Middle frontal gyrus (tissue), 1 donor: ENCODE measurements at regions not wholly inside any gene's neighbourhood (a gene's known extent, or its start where the extent isn't known, plus 50 kb on each side); places are given as distances from the start of the nearest gene placed in this dataset.

Experiments
- DNase-seq: peaks from one replicate; pipeline ENCODE4 v3.0.0-alpha.2; 2015; ENCODE audit warnings: low spot score; ENCODE audit errors: extremely low spot score

DNA sequence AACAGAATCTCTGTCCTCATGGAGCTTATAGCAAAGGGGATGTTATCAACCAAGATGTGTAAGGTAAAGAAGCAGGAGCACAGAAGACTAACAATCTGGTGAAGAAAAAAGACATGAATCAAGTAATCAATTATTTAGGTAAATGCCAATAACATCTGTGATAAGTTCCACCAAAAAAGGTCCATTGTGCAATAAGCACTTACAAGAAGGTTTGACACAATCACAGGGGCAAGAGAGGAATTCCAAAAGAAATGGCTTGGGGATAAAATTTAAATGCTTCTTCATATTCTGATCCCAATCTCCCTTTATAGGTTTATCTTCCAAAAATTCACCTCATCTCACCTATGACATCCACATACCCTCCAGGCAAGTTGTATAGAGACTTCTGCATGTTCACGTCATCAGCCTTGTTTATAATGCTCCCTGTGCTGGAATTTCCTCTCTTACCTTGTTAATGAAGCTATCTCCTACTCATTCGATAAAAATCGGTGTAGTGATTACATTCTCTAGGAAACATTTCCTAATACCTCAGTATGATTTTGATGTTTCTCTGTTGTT, 53.6 kb upstream of the DPT start:
- DNase-seq: no peak

DNA sequence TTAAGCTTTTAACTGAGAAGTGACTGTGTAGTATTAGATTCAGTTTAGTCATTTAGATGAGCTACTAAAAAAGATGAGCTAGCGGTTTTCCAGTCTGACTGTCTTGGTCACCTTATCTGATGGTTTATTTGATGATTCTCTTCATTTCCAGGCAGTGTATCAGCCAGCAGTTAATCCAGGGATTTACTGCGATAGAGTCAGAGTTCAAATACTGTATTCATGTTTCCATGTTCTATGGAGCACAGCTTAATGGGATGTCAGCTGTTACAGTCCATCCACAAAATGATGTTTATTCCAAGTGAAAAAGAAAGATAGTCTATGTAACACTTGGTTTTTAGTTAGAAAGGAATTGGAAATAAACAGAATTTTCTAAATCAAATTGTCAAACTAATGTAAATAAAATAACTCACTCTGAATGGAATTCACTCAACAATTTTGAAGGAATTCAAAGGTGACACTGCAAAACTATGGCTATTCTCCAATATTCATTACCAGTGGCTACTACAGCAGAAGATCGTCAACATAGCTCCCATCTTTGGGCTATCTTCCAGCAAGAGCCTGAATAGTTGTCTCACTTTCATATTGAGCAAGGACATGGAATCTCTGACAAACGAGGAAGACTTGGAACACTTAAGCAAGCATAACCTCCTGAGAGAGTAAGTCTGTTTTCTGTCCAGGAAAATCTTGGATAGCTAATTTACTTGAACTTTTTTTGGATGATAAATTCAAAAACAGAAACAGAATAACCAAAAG, 54.6 kb upstream of the DPT start:
- DNase-seq: no peak

DNA sequence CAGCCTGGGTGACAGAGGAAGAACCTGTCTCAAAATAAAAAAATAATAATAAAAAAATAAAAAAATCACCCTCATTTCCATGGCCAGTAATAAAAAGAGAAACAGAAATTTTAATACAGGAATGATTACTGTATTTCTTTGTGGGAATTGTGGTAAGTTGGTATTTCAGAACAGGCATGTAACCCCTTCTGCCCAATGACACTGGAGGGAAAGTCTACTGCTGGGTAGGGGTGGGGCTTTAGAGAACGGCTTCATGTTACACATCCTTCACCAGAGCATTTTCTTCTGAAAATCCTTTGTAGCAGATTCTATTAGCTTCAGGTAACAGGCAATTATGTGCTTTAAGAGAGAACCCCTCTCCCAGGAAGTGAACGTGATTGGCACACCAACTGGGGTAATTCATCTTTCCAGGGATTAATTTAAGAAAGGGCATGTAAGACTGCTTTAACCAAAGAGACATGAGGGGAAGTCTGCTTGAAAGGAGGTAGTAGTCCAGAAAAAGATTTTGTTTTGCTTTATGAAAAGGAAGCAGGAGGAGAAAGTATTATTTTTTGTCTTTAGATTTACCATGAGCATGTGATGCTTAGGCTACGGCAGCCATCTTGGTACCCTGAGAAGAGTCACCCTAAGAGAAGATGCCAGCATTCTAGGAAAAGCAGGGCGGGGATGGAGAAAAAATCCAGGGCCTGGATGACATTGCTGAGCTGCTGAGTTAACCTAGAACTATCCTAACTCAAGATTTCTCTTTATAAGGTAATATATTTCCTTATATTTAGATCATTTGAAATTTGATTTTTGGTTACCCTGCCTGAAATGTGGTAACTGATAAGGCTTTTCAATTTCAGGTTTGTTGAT, 57.7 kb upstream of the DPT start:
- DNase-seq: no peak

DNA sequence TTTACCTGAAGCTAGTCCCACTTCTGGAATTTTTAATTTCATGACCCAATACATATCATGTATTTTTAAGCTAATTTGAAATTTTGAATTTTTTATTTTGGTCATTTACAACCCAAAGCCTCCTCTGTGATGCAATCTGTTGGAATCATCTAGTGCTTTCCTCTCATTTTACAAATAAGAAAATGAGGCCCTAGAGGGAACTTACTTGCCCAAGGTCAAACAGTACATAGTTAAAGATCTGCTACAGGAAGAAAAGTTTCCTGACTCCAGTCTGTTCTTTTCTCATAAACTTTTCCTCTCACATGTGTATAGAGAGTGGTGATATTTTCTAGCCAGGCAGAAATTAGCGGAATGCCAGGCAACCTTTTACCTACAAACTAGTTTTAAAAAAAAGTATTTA, 59.3 kb upstream of the DPT start:
- DNase-seq: no peak

DNA sequence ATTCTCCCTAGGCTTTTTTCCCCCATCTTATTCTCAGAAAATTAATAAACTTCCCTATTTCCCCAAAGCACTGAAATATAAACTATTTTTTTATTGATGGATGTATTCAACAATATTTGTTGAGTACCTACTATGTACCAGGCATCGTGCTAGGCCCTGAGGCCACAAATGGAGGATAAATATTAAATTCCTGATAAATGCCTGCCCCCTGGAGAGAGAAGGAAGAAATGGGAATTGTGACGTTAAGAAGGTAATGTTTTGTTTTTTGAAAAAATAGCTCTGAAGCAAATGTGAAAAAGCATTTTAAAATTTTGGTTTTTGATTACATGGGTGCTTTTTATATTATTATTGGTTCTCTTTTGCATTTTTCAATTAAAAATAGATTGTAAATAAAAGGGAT, 60.5 kb upstream of the DPT start:
- DNase-seq: no peak

DNA sequence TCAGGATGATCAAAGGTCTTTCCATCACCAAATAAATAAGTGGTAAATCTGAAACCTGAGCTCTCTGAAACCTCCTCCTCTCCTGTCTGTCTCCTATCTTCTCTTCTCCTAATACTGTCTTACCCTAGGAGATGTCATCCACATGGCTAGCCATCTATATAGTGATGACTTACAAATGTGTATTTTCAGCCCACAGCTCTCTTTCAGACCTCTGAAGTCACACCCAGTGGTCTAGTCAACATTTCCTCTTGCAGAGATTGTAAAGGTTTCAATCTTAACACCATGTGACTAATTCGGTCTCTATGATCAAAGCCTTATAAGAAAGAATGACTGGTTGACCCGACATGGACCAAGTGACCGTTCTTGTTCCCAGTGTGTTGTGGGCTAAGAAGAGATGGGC, 63.1 kb upstream of the DPT start:
- DNase-seq: no peak

DNA sequence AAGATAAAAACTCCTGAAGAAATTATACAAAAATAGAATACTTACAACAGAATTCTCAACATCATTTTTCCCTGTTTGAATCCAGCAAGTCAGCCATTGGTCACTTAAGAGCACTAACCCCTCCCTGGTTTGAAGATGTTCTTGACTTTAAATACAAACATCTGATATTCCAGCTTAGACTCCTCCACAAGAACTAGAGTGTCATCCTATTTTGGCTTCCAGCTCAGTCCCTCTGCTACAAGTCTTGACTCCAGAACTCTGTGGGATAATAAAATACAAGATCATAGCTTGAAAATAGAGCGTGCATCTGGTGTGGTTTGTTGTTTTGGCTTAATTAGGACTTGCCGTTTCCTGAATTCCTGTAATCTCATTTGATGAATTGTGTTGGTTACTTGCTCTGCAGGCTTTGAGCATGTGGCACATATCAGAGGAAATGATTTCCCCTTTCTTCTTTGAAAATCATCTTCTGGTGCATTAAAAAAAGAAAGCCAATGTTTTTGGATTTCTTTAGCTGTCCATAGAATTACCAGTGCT, 63.7 kb upstream of the DPT start:
- DNase-seq: no peak

DNA sequence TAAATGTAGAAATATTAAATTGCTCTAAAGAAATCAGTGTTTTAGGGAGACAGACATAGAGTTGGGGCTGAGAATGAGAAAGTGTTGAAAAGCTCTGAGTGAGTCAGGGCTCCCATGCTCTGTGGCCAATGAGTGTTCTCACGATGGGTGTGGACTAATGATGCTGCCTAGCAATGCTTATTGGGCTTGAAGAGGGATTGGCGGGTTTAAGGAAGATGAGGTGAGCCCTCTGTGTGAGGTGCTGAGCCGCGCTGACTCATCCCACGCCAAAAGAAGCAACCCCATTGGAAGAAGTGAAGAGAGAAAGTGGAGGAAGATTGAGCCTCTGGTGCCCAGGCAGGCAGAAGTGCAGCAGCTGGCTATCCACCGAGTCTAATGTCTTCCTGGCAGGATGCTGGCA, 65.1 kb upstream of the DPT start:
- no peak for DNase-seq

DNA sequence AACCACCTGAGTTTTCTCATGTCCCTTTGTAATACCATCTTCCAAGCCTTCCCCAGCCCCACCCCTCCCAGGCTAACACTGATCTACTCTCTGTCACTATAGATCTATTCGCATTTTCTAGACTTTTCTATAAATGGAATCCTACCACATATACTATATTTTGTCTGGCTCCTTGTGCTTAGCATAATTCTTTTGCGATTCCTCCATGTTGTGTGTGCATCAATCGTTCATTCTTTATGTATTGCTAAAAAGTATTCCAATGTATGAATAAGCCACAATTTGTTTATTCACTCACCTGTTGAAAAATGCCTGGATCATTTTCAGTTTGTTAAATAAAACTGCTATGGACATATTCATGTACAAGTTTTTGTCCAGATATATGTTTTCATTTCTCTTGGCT, 66.7 kb upstream of the DPT start:
- no peak for DNase-seq

DNA sequence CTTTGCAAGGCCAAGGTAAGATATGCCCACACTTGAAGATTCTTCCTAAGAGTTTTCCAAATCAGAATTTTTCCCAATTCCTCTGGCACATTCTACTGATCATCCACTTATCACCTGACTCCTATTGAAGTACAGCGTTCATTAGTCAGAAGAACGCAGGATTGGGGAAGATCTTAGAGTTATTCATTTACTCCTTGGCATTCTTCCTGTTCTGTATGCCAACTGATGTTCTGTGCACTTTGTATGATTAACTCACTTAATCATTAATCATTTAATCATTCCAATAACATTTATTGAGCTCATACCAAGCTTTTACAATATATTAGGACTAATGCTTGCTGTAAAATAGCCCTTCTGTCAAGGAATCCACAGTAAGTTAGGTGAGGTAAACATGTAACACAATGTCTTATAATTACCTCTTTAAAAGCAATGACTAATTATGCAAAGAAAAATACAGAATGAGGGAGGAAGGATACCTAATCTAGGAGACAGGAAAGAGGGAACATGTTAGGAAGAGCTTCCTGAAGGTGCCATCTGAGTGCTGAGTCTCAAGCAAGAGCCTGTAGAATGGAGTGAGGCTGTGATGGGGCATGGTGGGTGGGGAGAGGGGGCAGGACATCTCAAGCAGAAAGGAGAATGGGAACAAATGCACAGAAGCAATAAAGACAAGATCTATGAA, 71.1 kb upstream of the DPT start:
- DNase-seq: no peak

DNA sequence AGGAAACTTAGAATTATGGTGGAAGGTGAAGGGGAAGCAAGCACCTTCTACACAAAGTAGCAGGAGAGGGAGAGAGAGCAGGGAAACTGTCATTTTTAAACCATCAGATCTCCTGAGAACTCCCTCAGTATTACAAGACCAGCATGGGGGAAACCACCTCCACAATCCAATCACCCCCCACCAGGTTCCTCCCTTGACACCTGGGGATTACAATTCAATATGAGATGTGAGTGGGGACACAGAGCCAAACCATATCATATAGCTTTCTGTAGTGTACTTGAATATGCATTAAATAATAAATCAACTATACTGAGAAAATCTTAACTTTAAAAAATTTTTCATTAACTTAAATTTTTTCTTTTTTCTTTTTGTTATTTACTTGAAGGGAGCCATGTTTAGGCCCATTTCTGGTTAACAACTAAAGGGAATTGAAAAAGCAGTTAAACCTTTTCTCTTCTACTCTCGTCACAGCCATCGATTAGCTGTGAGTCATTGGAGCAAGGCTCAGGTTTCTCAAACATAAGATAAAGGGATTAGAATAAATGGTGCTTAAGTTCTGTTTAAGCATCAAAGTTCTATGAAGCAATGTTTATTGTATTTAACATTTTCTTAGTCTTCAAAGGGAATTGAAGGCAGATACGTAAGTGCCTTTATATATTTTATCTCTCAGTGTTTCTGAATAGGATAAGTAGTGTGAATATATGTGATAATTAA, 72.2 kb upstream of the DPT start:
- no peak for DNase-seq

DNA sequence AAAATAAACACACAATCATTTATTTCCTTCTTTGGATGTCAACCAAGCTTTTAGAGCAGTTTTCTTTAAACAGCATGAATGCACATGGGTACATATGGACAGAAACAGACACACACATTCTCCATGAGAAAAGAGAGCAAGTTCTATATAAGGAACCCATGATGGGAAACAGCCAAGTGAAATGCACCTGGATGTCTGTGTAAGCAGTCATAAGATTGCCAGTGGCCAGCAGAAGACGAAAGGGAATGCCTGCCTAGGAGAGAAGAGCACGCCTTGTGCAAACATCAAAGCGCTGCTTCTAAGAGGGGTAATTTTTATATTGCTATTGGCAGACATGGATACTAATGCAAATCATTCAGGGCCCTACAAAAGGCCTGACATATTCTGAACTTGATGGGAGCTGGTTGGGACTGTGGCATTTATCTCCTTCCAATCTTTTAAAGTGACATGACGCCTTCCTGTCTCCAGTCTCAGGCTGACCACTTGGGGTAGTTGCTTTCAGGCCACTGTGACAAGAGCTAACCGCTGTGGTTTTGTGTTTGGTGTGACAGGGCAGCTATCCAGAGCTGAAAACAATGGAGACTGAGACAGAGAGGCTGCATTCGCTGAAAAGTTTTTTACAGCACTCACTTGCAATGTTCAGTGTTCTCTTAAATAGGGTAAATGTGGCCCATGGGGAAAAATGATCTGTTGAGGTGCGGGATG, 75.0 kb upstream of the DPT start:
- no peak for DNase-seq

DNA sequence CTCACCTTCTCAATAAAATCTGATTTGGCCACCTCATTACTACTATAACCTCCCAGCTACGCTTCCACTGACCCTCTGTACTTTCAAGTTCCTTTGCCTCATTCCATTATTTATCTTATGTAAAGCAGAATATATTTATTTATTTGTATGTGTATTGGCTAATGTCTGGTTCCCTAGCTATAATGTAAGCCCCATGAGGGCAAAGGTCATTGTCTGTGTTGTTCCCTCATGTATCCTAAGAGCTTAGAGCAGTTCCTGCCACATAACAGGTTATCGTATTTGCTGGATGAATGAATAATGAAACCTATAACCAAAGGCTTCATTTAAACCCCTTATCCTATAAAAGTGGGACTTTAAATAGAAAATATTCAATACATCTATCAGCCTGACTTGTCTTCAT, 77.9 kb upstream of the DPT start:
- no peak for DNase-seq

DNA sequence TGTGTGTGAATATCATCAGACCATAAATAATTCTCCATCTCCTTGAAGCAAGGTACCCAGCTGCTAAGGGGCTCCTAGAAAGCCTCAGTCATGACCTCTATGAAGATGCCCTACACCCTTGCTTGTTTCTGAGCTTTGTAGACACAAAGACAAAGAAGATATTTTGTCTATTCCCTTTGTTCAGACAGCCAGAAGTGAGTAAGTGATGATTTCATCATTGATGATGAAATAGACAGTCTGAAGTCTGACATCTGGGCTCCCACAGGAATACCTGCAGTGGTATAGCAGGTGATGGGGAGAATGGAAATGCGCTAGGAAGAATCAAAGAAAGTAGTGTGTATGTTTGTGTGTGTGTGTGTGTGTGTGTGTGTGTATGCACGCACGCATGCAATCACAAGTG, 82.2 kb upstream of the DPT start:
- DNase-seq: no peak

DNA sequence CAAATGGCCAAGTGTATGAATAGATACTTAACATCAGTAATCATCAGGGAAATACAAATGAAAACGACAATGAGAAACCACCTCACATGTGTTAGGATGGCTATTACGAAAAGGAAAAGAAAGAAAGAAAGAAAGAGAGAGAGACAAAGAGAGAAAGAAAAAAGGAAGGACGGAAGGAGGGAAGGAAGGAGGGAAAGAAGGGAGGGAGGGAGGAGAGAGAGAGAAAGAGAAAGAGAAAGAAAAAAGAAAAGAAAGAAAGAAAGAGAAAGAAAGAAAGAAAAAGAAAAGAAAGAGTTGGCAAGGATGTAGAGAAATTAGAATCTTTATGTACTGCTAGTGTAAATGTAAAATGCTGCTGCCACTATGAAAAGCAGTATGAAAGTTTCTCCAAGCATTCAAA, 90.7 kb upstream of the DPT start:
- DNase-seq: no peak

DNA sequence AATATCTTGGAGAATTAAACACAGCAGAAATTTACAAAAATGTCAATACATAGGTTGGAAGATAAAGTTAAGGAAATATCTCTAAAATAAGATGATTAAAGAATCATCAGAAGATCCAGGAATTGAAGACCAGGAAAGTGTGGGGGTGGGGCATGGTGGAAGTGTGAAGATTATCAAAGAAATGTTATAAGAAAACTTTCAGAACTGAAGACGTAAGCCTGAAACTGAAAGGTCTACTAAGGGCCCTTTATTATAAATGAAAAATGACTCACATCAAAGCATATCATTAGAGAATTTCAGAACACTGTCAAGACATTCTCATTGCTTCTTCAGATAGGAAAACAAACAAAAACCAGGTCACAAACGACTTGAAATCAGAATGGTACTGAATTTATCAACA, 92.4 kb upstream of the DPT start:
- no peak for DNase-seq

DNA sequence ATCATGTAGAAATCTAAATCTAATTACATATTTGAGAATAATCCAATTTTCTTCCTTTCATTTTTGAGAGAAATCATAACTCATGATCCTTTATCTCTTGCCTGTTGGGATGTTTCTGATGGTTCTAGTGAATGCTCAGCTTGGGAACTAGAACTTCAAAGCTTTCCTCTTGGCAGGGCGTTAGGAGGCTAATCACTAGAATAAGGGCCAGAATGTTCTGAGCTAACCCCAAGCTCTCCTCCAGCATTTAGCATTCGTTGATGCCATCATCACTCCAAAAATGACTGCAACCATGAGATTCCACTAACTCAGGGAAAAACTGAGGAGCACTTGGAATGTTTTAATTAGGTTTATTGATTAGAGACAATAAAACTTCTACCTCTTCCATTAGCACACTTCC, 93.9 kb upstream of the DPT start:
- no peak for DNase-seq

DNA sequence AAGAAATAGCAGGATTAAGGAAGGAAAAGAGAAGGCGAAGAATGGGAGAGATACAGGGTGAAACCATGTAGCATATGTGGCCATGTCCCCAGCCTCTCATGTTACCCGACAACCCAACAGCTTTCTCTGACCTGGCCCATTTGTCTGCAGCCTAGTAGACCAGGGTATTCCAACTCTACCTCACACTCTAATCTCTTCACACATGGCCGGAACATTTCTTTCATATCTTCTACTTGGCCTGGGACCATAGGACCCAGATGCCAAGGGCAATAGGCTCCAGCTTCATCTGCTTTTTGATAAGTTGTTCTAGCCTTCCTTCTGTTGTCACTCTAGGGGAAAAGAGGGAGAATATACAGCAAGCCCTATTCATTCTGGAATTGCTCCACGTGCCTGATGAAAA, 95.0 kb upstream of the DPT start:
- no peak for DNase-seq

DNA sequence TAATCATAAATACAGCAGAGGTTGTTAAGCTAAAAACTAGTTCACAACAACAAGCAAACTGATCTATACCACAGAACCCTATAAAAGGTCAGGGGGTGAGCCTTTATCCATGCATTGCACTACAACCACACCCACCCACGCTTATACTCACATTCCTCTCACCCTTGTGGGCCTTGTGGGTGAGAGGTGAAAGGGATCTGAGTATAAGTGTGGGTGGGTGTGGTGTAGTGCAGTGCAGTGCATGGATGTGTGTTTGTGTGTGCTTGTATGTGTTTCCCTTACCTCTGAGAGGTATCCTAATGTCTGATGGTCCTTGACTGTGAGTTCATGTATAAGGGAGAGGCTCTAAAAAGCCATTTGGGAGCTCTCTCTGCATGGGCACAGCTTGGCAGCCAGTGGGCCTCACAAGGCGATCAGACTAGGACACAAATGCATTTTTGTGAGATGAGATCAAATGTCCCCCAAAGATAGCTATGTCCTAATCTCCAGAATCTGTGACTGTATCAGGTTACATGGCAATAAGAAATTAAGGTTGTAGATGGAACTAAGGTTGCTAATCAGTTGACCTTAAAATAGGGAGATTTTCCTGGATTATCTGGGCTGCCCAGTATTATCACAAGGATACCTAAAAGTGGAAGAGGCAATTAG, 95.5 kb upstream of the DPT start:
- DNase-seq: no peak

DNA sequence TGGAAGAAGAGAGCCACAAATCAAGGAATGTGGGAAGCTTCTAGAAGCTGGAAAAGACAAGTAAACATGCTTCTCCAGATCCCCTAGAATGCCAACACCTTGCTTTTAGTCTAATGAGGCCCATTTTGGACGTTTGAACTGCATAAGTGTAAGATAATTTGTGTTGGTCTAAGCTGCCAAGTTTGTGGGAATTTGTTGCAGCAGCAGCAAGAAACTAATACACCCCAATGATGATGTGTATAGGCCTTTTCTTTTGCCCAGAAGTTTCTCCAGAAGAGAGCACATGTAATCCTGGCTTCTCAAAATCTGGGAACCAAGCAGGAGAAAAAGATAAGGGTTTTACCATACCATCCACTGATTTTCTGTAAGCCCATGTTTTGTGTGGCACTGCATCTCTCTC, 96.1 kb upstream of the DPT start:
- DNase-seq: no peak
